Mesodermal cell (in vitro differentiated cells): ENCODE measurements at regions not wholly inside any gene's neighbourhood (a gene's known extent, or its start where the extent isn't known, plus 50 kb on each side); places are given as distances from the start of the nearest gene placed in this dataset.
"Not testable (repeated sequence)": the region's sequence is repeated elsewhere in the genome, so short reads cannot be mapped to it uniquely, and the experiment has no call there.

Experiments
- H3K27ac ChIP-seq: 2 replicates; pipeline ENCODE4 v1.7.0; 2013; ENCODE audit warnings: mild to moderate bottlenecking, low read depth, low read length, moderate library complexity; ENCODE audit not compliant: severe bottlenecking
- H3K36me3 ChIP-seq: 2 replicates; pipeline ENCODE4 v1.7.1; 2013; ENCODE audit warnings: mild to moderate bottlenecking, low read length, moderate library complexity; ENCODE audit not compliant: control insufficient read depth, insufficient read depth
- H3K4me1 ChIP-seq: one replicate; pipeline ENCODE4 v1.7.1; 2013; ENCODE audit warnings: mild to moderate bottlenecking, low read length; ENCODE audit not compliant: insufficient read depth, control insufficient read depth, poor library complexity, severe bottlenecking
- H3K4me3 ChIP-seq: 2 replicates; pipeline ENCODE4 v1.7.0; 2013; ENCODE audit warnings: low read length, control low read depth, mild to moderate bottlenecking; ENCODE audit not compliant: insufficient read depth, poor library complexity, severe bottlenecking; ENCODE audit errors: extremely low read depth
- H3K9me3 ChIP-seq: 2 replicates; pipeline ENCODE4 v1.7.1; 2013; ENCODE audit warnings: mild to moderate bottlenecking, low read length, moderate library complexity; ENCODE audit not compliant: control insufficient read depth
- whole genome bisulfite sequencing, 2 experiments: methylation state at CpG; one replicate each; pipeline ENCODE4 v1.1.5; 2013; ENCODE audit warnings: missing lambda C conversion rate in 2 of 2; ENCODE audit not compliant: insufficient coverage in 2 of 2; 5-methylcytosine and 5-hydroxymethylcytosine counted together

DNA sequence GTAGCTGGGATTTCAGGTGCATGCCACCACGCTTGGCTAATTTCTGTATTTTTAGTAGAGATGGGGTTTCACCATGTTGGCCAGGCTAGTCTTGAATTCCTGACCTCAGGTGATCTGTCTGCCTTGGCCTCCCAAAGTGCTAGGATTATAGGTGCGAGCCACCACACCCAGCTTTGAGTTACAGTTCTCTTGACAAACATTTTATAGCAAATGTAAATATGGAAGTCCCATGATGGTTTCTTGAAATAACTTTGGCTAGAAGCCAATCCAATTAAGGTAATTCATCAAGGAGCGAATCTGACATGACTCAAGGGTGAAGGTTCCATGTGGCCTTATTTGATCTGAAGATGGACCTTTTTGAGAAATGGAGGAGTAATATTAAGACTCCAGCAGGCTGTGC is 76.2 kb upstream of the RFLNA start:
- WGBS, 2 experiments: 85 to 100% methylated on average over 1 to 2 of the region's 3 CpGs
- H3K4me3 ChIP-seq, H3K27ac ChIP-seq: not testable (repeated sequence)

DNA sequence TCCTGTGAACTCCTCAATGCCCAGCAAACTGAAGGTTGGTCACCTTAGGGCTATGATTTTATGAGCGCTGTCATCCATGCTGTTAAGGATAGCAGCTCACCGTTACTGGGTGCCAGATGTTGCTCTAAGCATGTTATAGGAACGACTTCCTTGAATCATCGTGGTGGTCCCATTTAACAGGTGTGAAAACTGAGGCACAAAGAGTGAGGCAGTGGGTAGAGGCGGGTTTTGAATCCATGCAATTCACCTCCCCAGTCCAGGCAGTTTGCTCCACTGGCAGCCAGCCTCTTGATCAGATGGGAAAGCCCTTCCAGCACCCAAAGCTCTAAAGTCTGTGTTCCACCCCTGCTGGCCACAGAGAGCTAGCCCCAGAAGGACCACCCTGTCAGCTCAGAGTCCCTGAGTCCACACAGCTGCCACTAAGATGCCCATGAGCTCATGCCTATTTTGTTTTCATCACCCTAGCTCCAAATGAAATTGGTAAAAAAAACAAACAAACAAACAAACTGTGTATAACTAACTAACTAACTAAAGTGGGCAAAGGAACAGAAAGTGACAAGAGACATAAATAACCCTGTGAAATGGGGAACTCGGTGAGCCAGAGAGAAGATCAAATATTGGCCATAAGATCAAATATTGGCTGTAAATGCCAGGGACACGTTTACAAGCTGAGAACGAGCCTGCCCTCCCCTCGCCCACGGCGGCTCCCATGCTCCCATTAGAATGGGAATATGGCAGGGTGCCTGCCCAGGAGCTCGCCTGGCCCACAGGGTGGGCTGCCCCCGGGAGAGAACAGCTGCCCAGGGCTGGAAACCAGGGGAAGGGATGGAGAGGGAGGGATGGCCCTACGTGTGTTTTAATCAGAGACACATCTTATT is 72.3 kb upstream of the RFLNA start:
- 92 to 94% methylated on average over 9 to 11 of the region's 14 CpGs for WGBS, 2 experiments
- no peaks in the 10 kb centered on the region for H3K36me3 ChIP-seq
- no peak overlapping the region for H3K4me3 ChIP-seq
- no peak overlapping the region for H3K27ac ChIP-seq
- peaks cover 7% of the 10 kb centered on the region for H3K9me3 ChIP-seq
- no peaks in the 10 kb centered on the region for H3K4me1 ChIP-seq

More for the DNA sequence above, 76.2 kb upstream of the RFLNA start:
- H3K36me3 ChIP-seq, H3K4me1 ChIP-seq: not testable (repeated sequence)
- peaks cover 18% of the 10 kb centered on the region for H3K9me3 ChIP-seq

DNA sequence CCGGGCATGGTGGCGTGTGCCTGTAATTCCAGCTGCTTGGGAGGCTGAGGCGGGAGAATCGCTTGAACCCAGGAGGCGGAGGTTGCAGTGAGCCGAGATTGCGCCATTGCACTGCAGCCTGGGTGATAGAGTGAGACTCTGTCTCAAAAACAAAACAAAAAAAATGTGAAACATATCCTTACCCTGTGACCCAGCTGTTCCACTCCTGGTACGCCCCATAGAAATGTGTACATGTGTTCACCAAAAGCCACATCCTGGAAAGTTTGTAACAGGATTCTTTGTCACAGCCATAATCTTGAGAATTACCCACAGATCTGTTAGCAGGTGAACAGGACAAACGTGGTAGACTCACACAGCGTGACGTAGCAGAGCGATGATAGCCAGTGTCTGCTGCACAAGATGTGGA is 71.2 kb upstream of the RFLNA start:
- WGBS, 2 experiments: 95 to 98% methylated on average over 8 to 9 of the region's 12 CpGs
- not testable (repeated sequence) for H3K4me1 ChIP-seq, H3K36me3 ChIP-seq, H3K9me3 ChIP-seq, H3K27ac ChIP-seq, H3K4me3 ChIP-seq

DNA sequence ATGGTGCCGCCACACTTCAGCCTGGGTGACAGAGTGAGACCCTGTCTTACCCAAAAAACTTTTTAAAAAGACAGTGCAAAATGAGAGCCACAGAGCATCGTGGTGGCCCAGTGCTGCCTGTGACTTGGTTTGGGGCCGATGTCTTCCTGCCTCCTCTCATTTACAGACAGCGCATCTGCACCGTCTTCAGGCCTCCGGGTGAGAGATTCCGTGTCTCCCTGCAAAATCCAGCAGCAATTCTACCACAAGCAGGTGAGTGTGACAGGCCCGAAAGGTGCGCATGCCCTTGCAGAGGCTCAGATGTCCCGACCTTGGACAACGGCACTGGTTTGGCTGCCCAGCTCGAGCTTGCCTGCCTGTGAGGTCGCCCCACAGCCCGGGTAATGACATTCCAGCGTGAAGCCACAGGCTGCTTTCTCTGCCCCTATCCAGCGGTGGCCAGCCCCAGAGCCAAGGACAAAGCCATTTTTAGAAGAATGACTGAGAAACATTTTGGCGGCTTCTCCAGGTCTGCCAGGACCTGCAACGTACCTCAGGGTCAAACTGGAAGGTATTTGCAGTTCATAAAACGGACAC is 70.3 kb upstream of the RFLNA start:
- no peak overlapping the region for H3K4me3 ChIP-seq
- H3K27ac ChIP-seq: no peak overlapping the region
- no peaks in the 10 kb centered on the region for H3K36me3 ChIP-seq
- peaks cover 7% of the 10 kb centered on the region for H3K9me3 ChIP-seq
- 84% methylated on average over 17 of the region's 19 CpGs for WGBS, 2 experiments
- no peaks in the 10 kb centered on the region for H3K4me1 ChIP-seq

DNA sequence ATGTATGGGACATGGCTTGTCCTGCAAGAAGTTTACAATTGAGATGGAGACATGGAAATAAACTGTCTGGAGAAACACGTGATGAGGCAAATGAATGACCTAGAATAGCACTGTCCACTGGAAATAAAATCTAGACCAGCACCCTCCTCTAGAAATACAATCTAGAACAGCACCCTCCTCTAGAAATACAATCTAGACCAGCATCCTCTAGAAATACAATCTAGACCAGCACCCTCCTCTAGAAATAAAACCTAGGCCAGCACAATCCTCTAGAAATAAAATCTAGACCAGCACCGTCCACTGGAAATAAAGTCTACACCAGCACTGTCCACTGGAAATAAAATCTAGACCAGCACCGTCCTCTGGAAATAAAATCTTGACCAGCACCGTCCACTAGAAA is 69.2 kb upstream of the RFLNA start:
- H3K4me1 ChIP-seq: no peaks in the 10 kb centered on the region
- H3K4me3 ChIP-seq: no peak overlapping the region
- H3K9me3 ChIP-seq: no peaks in the 10 kb centered on the region
- H3K36me3 ChIP-seq: no peaks in the 10 kb centered on the region
- 100% methylated on average over 1 of the region's 4 CpGs for WGBS, 2 experiments
- no peak overlapping the region for H3K27ac ChIP-seq

DNA sequence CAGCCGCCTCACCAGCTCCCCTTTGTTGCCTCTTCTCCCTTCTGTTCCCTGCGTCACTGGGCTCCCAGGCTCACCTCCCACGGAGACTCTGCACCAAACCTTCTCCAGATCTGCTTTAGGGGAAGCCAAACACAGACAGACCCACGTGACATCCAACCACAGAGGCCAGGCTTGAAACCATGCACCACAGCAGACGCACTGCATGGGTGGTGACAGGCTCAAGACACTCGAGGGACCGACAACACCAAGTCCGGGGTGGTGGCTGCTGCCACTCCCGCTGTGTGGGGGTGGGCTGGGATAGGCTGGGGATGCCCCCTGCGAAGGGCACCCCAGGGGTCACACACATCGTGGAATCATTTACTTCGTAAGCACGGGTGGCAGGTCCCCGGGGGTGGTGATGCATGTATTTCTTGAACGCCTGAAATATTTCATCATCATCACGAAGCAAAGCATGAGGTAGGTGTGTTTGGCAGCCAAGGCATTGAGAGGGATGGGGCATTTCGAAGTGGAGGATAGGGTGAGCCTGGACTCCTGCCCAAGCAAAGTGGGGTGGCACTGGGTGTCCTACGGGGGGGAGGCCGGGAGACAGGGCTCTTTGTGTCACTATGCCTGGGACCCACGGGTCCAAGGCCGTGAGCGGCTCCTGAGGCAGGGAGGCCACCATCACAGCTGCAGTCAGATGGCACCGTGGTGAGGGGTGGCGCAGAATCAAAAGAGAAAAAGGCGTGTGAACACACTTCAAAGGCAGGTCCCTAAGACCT is 66.8 kb upstream of the RFLNA start:
- H3K4me3 ChIP-seq: no peak overlapping the region
- no peak overlapping the region for H3K27ac ChIP-seq
- 91 to 95% methylated on average over 25 of the region's 25 CpGs for WGBS, 2 experiments
- peaks cover 11% of the 10 kb centered on the region for H3K4me1 ChIP-seq
- H3K9me3 ChIP-seq: no peaks in the 10 kb centered on the region
- no peaks in the 10 kb centered on the region for H3K36me3 ChIP-seq

DNA sequence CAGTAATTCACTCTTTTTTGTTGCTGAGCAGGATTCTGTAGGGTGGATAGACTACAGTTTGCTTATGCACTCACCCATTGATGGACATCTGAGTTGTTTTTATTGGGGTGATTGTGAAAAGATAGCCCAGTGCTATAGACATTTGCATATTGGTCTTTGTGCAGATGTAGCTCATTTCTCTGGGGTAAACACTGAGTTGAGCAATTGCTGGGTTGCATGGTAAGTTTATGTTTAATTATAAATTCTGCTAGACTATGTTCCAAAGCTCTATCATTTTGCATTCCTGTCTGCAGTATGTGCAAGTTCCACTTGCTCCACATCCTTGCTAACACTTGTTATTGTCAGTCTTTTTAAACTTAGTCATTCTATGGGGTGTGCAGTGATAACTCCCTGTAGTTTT is 65.4 kb upstream of the RFLNA start:
- Histone ChIP-seq H3K4me3 (no peak overlapping the region), H3K4me1 (peaks cover 20% of the 10 kb centered on the region), H3K9me3 (no peaks in the 10 kb centered on the region), H3K36me3 (no peaks in the 10 kb centered on the region), H3K27ac (no peak overlapping the region)

DNA sequence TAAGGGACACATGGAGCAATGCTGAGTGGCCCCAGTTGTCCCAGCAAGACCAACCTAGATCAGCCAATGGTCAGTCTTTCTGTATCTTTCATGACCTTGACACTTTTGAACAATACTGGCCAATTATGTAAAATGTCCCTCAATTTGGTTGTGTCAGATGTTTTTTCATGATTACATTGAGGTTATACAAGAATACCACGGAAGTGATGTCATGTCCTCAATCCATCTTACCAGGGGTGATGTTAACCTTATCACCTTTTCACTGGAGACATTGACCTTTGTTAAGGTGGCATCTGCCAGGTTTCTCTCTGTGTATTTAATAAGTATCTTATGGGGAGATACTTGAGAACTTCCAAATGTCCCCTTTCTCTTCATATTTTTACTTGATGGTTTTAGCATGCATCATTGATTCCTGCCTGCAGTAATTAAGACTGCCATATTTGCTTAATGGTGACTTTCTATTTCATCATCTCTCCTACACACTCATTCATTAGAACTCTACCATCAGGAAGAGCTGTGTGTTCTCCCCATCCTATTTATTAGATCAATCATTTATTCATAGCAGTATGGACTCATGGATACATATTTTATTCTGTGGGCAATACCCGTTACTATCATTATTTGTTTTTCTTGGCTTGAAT is 64.7 kb upstream of the RFLNA start:
- no peak overlapping the region for H3K4me3 ChIP-seq
- H3K9me3 ChIP-seq: no peaks in the 10 kb centered on the region
- H3K4me1 ChIP-seq: peaks cover 20% of the 10 kb centered on the region
- 83% methylated on average over 1 of the region's 2 CpGs; no CpG with 5 or more reads in 1 of the 2 experiments for WGBS, 2 experiments
- no peaks in the 10 kb centered on the region for H3K36me3 ChIP-seq
- no peak overlapping the region for H3K27ac ChIP-seq

DNA sequence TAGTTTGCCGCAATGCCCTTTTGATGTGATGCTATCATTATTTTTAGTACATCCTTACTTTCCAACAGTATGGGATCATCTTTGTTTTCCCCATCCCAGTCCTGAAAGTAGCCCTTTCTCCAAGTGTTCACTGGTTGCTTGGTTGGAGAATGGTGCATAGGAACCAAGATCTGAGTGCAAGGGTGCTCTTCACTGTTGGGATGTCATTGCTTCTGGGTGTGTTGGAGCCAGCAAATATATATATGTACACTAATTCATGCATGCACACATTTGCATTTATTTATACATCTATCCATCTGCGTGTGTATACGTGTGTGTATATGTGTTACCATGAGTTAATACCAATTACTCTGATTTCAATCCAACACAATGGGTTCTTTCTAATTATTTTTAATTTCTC is 64.1 kb upstream of the RFLNA start:
- H3K36me3 ChIP-seq: no peaks in the 10 kb centered on the region
- H3K4me3 ChIP-seq: no peak overlapping the region
- peaks cover 20% of the 10 kb centered on the region for H3K4me1 ChIP-seq
- H3K9me3 ChIP-seq: no peaks in the 10 kb centered on the region
- no peak overlapping the region for H3K27ac ChIP-seq
- no CpG with 5 or more reads among the region's 3 CpGs for whole genome bisulfite sequencing, 2 experiments

DNA sequence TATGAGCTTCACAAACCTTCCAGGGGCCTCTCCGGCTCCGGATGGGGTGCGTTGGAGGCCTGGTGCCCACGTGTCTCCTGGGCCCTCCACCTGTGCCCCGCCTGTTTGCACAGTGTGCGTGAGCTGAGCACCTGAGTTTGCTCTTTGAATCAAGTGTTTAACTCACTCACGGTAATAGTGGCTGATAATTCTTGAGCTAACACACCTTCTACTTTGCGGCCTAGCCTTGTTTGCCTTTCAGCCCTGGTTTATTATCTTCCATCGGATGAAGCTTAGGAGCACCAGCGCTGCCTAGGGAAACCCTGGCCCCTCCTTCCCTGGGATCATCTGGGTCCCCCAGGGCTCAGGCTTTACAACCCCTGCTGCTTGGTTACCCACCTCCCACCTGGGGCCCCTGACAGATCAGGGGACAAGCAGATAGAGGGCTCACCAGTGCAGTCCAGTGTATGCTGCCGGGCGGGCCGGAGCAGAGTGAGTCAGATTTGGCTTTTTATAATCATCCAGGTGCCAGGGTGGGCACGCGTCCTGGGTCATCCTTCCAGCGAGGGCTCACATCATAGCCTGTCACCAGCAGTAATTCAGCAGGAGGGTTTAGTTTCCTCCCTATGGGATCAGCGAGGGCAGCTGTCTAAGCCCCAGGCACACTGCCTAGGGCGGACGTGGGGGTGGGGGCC is 62.8 kb upstream of the RFLNA start:
- 90 to 97% methylated on average over 18 to 19 of the region's 19 CpGs for WGBS, 2 experiments
- H3K27ac ChIP-seq: no peak overlapping the region
- no peaks in the 10 kb centered on the region for H3K9me3 ChIP-seq
- no peaks in the 10 kb centered on the region for H3K36me3 ChIP-seq
- H3K4me3 ChIP-seq: no peak overlapping the region
- peaks cover 20% of the 10 kb centered on the region for H3K4me1 ChIP-seq
